Bronchial epithelial cell (primary cell): ENCODE measurements at regions not wholly inside any gene's neighbourhood (a gene's known extent, or its start where the extent isn't known, plus 50 kb on each side); places are given as distances from the start of the nearest gene placed in this dataset.

ENCODE experiments used
- DNase-seq: peaks from one replicate; pipeline ENCODE4 v3.0.0-alpha.2; 2010; ENCODE audit warnings: low read depth
- FAIRE-seq: peaks from 2 replicates; lab custom pipeline; 2011; peaks lifted over from hg19 to GRCh38; lab: Jason Lieb, UNC
- H3K27me3 ChIP-seq: 2 replicates; pipeline ENCODE4 v1.5.1; 2011; ENCODE audit warnings: low read length; ENCODE audit not compliant: control insufficient read depth, insufficient read depth
- H3K36me3 ChIP-seq: 2 replicates; pipeline ENCODE4 v1.5.1; 2011; ENCODE audit warnings: low read length; ENCODE audit not compliant: control insufficient read depth, insufficient read depth
- H3K4me3 ChIP-seq: 2 replicates; pipeline ENCODE4 v1.5.1; 2011; ENCODE audit warnings: mild to moderate bottlenecking, low read depth, low read length, control low read depth
- TF ChIP-seq, protein P1 (sequence below): IDR thresholded peaks from 2 replicates; pipeline ENCODE4 v1.5.1; 2011; ENCODE audit warnings: mild to moderate bottlenecking, moderate library complexity, low read length, control low read depth, inconsistent platforms; ENCODE audit not compliant: insufficient read depth, severe bottlenecking

DNA sequence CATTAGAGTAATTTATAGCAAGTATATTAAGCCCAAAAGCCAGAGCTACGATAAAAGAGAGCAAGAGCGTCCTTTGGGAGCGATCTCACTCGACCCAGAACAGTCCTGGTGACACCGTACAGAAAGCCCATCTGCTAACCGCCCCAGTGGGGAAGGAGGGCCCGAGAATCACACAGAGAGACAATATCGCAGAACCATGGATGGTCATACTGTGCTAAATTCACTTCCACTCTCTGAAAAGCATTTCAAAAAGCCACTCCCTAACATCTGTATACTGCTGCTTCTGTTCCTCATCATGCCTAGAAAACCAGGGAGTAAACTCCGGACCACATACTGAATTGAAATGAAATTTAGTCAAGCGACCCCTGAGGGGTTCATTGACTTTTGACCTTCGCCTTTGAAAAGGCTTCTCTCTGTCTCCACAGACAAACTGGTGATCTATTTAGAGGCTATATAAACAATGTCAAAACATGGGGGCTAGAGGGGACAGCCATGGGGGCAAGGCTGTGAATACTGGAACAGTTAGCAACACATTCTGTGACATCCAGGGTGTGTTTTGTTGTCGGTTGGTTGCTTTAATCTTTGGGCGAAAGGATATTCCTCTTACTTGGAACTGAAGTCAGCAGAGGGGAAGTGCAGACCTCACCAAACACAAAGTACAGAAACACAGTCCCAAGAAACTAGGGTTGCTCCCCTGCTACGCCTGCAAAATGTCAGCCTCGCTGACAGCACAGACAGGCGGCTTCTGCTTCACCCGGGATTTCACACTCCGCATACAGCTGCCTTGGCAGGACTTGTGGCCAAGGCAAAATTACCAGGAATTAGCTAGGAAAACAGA lies 129.0 kb upstream of the RASGEF1B start:
- no peaks in the 10 kb centered on the region for H3K27me3 ChIP-seq
- no peak for FAIRE-seq

DNA sequence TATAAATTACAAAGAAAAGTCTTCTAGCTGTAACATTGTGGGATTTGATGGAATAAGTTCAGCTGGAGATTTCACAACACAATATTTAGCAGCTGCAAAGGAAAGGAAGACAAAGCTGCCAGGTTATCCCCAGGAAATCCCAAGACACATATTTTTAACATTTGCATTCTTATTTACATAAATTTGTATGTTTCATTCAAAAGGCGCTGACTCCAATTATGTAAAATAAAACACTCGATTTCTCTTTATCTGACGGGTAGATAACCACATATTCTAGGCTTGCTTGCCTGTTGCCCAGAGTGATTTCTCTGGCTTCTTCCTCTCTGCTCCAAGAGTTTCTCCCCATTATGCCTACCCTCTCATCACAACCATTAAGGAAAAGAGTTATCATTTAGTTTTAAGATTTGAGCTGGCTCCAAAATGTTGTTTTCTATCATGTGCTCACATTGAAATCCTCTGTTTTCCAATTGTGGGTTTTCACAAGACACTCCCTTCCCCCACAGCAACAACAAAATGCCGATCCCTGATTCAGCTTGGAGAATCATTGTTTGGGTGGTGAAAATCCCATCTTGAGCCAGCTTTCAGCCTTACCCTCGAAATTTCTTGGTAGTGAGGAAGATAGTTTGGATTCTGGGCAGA lies 128.2 kb upstream of the RASGEF1B start:
- DNase-seq (no peak), FAIRE-seq (no peak)
- Histone ChIP-seq H3K36me3 (no peaks in the 10 kb centered on the region), H3K4me3 (no peak overlapping the region), H3K27me3 (no peaks in the 10 kb centered on the region)
- TF ChIP-seq, protein P1, sequence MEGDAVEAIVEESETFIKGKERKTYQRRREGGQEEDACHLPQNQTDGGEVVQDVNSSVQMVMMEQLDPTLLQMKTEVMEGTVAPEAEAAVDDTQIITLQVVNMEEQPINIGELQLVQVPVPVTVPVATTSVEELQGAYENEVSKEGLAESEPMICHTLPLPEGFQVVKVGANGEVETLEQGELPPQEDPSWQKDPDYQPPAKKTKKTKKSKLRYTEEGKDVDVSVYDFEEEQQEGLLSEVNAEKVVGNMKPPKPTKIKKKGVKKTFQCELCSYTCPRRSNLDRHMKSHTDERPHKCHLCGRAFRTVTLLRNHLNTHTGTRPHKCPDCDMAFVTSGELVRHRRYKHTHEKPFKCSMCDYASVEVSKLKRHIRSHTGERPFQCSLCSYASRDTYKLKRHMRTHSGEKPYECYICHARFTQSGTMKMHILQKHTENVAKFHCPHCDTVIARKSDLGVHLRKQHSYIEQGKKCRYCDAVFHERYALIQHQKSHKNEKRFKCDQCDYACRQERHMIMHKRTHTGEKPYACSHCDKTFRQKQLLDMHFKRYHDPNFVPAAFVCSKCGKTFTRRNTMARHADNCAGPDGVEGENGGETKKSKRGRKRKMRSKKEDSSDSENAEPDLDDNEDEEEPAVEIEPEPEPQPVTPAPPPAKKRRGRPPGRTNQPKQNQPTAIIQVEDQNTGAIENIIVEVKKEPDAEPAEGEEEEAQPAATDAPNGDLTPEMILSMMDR, result no peak

More for the DNA sequence above, 129.0 kb upstream of the RASGEF1B start:
- no peak for DNase-seq
- TF ChIP-seq, protein P1, result no peak
- Histone ChIP-seq H3K36me3 (no peaks in the 10 kb centered on the region), H3K4me3 (no peak overlapping the region)

DNA sequence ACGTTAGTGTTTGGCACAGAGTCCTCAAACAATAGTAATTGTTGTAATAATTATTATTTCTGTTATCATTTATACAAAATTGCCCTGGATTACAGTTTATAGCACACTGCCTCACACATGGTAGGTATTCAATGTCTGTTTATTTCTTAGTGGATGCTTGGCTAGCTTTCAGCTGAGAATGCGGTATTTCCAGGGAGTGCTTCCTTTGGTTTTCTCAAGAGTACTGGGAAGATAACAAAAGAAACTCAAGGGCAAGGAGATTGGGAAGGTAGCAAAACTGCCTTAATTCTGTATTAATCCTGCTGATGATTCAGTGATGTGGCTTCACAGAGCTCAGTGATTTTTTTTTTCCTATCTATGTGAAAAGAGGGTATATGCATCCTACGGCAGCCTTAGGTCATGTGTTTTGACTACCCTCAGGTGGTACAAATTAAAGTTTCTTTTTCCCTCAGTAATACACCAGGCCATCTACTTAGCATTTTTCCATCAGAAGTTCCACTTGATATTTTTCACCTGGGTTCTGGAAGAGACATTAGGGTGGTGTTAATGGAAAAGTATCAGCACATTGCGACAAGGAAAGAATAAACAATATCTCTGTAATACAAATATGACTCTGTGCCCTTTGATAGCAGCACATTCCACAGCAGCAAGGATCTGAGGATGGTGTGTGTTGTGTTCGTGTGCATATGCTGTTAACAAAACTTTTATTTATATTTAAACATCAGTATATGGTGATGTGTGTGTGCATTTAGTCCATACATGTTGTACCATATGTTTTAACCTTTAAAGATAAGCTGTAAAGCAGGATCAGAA lies 124.3 kb upstream of the RASGEF1B start:
- no peak for FAIRE-seq
- TF ChIP-seq, protein P1, result no peak
- H3K4me3 ChIP-seq, result no peak overlapping the region
- H3K27me3 ChIP-seq, result no peaks in the 10 kb centered on the region
- no peaks in the 10 kb centered on the region for H3K36me3 ChIP-seq
- DNase-seq, result no peak

DNA sequence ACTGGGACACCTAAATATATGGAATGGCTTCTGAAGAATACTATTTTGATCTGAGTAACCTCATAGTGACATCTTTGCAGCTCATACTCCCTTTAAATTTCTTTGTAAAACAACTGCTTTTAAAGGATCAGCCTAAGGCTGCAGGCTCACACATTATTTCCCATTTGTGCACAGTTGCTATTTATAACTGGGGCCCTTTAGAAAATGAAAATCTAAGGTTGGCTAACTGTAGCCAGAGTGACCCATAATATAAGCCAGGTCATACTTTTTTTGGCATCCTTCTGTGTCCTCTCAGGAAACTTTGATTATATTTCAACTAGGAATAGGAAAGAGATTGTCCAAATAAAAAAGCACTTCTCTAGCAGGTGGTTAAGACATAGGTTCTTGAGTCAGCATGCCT lies 123.6 kb upstream of the RASGEF1B start:
- Histone ChIP-seq H3K36me3 (no peaks in the 10 kb centered on the region), H3K4me3 (no peak overlapping the region), H3K27me3 (no peaks in the 10 kb centered on the region)
- DNase-seq (no peak), FAIRE-seq (no peak)
- TF ChIP-seq, protein P1, result no peak

DNA sequence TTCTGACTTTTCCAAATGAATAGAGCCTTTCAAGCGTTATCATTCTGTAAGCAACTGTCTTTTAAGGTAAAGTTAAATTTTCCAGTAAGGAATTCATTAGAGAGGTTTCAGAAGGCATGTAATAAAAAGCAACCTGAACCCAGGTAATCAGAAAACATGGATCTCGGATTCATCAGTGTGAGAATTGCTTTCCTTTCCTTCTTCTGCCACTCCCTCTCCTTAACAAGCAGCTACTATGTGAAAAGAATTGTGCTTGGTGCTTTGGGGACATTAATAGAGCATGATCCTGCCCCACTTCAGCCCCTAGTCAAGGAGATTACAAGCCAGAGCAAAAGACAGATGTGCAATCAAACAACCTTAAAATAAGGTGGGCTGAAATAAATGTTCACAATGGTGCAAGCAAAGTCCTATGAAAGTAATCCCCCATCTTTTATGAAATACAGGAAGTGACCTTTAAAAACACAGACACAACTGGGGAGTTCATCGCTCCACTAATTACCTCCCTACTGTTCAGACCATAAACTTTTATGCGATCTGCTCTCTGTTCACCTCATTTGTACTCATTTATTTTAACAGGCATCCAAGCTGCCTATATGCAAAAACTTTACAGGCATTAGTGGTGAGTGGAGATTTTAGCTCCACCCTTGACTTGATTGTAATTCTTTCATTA lies 122.9 kb upstream of the RASGEF1B start:
- DNase-seq (no peak), FAIRE-seq (no peak)
- H3K27me3 ChIP-seq, result no peaks in the 10 kb centered on the region
- H3K4me3 ChIP-seq, result no peak overlapping the region
- TF ChIP-seq, protein P1, result no peak
- H3K36me3 ChIP-seq, result no peaks in the 10 kb centered on the region
